ENCODE measurements at regions not wholly inside any gene's neighbourhood (a gene's known extent, or its start where the extent isn't known, plus 50 kb on each side); places are given as distances from the start of the nearest gene placed in this dataset.
"Not testable (repeated sequence)": the region's sequence is repeated elsewhere in the genome, so short reads cannot be mapped to it uniquely, and the experiment has no call there.

GRCh38 chr7:42567051-42567450 lies 330.0 kb upstream of the GLI3 start:
- Mint-ChIP-seq H3K27ac (no peak overlapping the region), H3K36me3 (ENCODE audit: low read depth) (no peaks in the 10 kb centered on the region), H3K4me1 (no peaks in the 10 kb centered on the region), H3K27me3 (ENCODE audit: low read depth) (no peaks in the 10 kb centered on the region), H3K4me3 (no peak overlapping the region), H3K9me3 (peaks cover 21% of the 10 kb centered on the region)
- no peak for TF ChIP-seq CTCF (IDR thresholded peaks at IDR 0.05; ENCODE audit: unreplicated experiment in 3 of 3)

- H3K27ac Mint-ChIP-seq = no peak overlapping the region
- H3K27me3 Mint-ChIP-seq (ENCODE audit: low read depth) = no peaks in the 10 kb centered on the region
- H3K4me3 Mint-ChIP-seq = no peak overlapping the region
- H3K4me1 Mint-ChIP-seq = no peaks in the 10 kb centered on the region
- TF ChIP-seq CTCF (IDR thresholded peaks at IDR 0.05; ENCODE audit: unreplicated experiment in 3 of 3) = no peak
- H3K9me3 Mint-ChIP-seq = peaks cover 47% of the 10 kb centered on the region
- no peaks in the 10 kb centered on the region for H3K36me3 Mint-ChIP-seq (ENCODE audit: low read depth)
These were observed 324.8 kb upstream of the GLI3 start for GRCh38 chr7:42561797-42562196.

- Mint-ChIP-seq H3K27me3 (ENCODE audit: low read depth) (no peaks in the 10 kb centered on the region), H3K4me1 (no peaks in the 10 kb centered on the region), H3K27ac (no peak overlapping the region), H3K4me3 (no peak overlapping the region), H3K36me3 (ENCODE audit: low read depth) (no peaks in the 10 kb centered on the region), H3K9me3 (peaks cover 56% of the 10 kb centered on the region)
- no peak for TF ChIP-seq CTCF (IDR thresholded peaks at IDR 0.05; ENCODE audit: unreplicated experiment in 3 of 3)
These were observed 323.9 kb upstream of the GLI3 start for GRCh38 chr7:42560866-42561265.

GRCh38 chr7:42554932-42555331 lies 317.9 kb upstream of the GLI3 start:
- not testable (repeated sequence) for H3K27ac Mint-ChIP-seq; H3K4me3 Mint-ChIP-seq; H3K4me1 Mint-ChIP-seq; H3K27me3 Mint-ChIP-seq (ENCODE audit: low read depth); H3K36me3 Mint-ChIP-seq (ENCODE audit: low read depth)
- H3K9me3 Mint-ChIP-seq = peaks cover 63% of the 10 kb centered on the region

- Mint-ChIP-seq H3K27ac (no peak overlapping the region), H3K4me3 (no peak overlapping the region), H3K4me1 (no peaks in the 10 kb centered on the region), H3K36me3 (ENCODE audit: low read depth) (peaks cover 12% of the 10 kb centered on the region), H3K9me3 (peaks cover 60% of the 10 kb centered on the region), H3K27me3 (ENCODE audit: low read depth) (no peaks in the 10 kb centered on the region)
- no peak for TF ChIP-seq CTCF (IDR thresholded peaks at IDR 0.05; ENCODE audit: unreplicated experiment in 3 of 3)
These were observed 315.2 kb upstream of the GLI3 start for GRCh38 chr7:42552227-42552626.

GRCh38 chr7:42550706-42551470 lies 313.9 kb upstream of the GLI3 start:
- Mint-ChIP-seq H3K27me3 (ENCODE audit: low read depth) (no peaks in the 10 kb centered on the region), H3K27ac (no peak overlapping the region), H3K4me3 (no peak overlapping the region), H3K4me1 (no peaks in the 10 kb centered on the region), H3K9me3 (peaks cover 49% of the 10 kb centered on the region), H3K36me3 (ENCODE audit: low read depth) (peaks cover 12% of the 10 kb centered on the region)
- TF ChIP-seq CTCF (IDR thresholded peaks at IDR 0.05; ENCODE audit: unreplicated experiment in 3 of 3) = no peak

All from nephron (organoid).